GM23248 (cell line): ENCODE measurements at regions not wholly inside any gene's neighbourhood (a gene's known extent, or its start where the extent isn't known, plus 50 kb on each side); places are given as distances from the start of the nearest gene placed in this dataset.

ENCODE experiments used
- DNase-seq: peaks from one replicate; pipeline ENCODE4 v3.0.0-alpha.2; 2015
- H2AFZ ChIP-seq: fragments of 200-600 bp; sonication (generic); 2 replicates; pipeline ENCODE4 v1.6.1; 2016; ENCODE audit warnings: antibody characterized with exemption
- H3F3A ChIP-seq: fragments of 200-600 bp; sonication (generic); 2 replicates; pipeline ENCODE4 v1.6.1; 2016; ENCODE audit warnings: mild to moderate bottlenecking, antibody characterized with exemption, mixed run types; ENCODE audit not compliant: insufficient read depth
- H3K27ac ChIP-seq: fragments of 200-600 bp; sonication (generic); 2 replicates; pipeline ENCODE4 v1.5.1; 2016; ENCODE audit warnings: mild to moderate bottlenecking
- H3K27me3 ChIP-seq: fragments of 200-600 bp; sonication (generic); replicated peaks from 2 replicates; pipeline ENCODE4 v1.6.1; 2016; ENCODE audit warnings: mild to moderate bottlenecking; ENCODE audit not compliant: insufficient read depth
- H3K36me3 ChIP-seq: fragments of 200-600 bp; sonication (generic); 2 replicates; pipeline ENCODE4 v1.6.1; 2016; ENCODE audit warnings: low read depth, mild to moderate bottlenecking
- H3K4me1 ChIP-seq: fragments of 200-600 bp; sonication (generic); 2 replicates; pipeline ENCODE4 v1.6.1; 2016; ENCODE audit warnings: mild to moderate bottlenecking; ENCODE audit not compliant: insufficient read depth
- H3K4me2 ChIP-seq: fragments of 200-600 bp; sonication (generic); one replicate; pipeline ENCODE4 v1.6.1; 2016; ENCODE audit warnings: mild to moderate bottlenecking; ENCODE audit not compliant: unreplicated experiment
- H3K4me3 ChIP-seq: fragments of 200-600 bp; sonication (generic); 2 replicates; pipeline ENCODE4 v1.5.1; 2016; ENCODE audit warnings: mild to moderate bottlenecking
- H3K79me2 ChIP-seq: fragments of 200-600 bp; sonication (generic); 2 replicates; pipeline ENCODE4 v1.6.1; 2016; ENCODE audit warnings: mild to moderate bottlenecking; ENCODE audit not compliant: insufficient read depth
- H3K9ac ChIP-seq: fragments of 200-600 bp; sonication (generic); 2 replicates; pipeline ENCODE4 v1.6.1; 2016; ENCODE audit warnings: mild to moderate bottlenecking
- H3K9me2 ChIP-seq: fragments of 200-600 bp; sonication (generic); 2 replicates; pipeline ENCODE4 v1.6.1; 2016; ENCODE audit warnings: mixed run types, mild to moderate bottlenecking, moderate library complexity; ENCODE audit not compliant: insufficient read depth
- H3K9me3 ChIP-seq: fragments of 200-600 bp; sonication (generic); one replicate; pipeline ENCODE4 v1.6.1; 2017; ENCODE audit warnings: low read depth
- H4K20me1 ChIP-seq: fragments of 200-600 bp; sonication (generic); 2 replicates; pipeline ENCODE4 v1.6.0; 2016; ENCODE audit not compliant: insufficient read depth
- EZH2 ChIP-seq: fragments of 200-600 bp; sonication (generic); IDR thresholded peaks from 2 replicates; pipeline ENCODE4 v1.6.1; 2018; ENCODE audit warnings: antibody characterized with exemption, mild to moderate bottlenecking; ENCODE audit not compliant: insufficient read depth, poor library complexity, severe bottlenecking
- EZH2phosphoT487 ChIP-seq: fragments of 200-600 bp; sonication (generic); IDR thresholded peaks from 2 replicates; pipeline ENCODE4 v1.6.1; 2018; ENCODE audit warnings: antibody characterized with exemption, moderate library complexity, mild to moderate bottlenecking, low read depth; ENCODE audit not compliant: insufficient read depth
- WGBS, 2 experiments: methylation state at CpG; one replicate each; pipeline ENCODE4 v1.1.6; 2015 to 2017; ENCODE audit warnings: low lambda C conversion rate in 2 of 2, low coverage in 1 of 2; ENCODE audit errors: missing lambda C conversion rate in 2 of 2; 5-methylcytosine and 5-hydroxymethylcytosine counted together
- in situ Hi-C: fragments of 300-500 bp; cut with MboI; formaldehyde crosslinking; loops from 2 replicates; pipeline ENCODE4 v1.15.0; 2020

DNA sequence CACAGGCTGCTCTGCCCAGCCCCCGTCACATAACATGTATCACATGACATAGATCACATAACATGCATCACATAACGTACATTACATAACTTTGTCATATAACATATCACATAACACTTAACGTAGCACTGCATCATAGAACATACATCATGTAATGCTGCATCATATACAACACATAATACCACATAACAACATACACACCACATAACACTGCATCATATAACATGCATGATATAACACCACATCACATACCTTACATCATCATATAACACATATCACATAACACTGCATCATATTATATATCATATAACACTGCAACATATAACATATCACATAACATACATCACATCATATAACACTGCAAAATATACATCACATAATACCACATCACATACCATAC is 83.8 kb downstream of the AXIN2 start:
- no peak overlapping the region for H3K27ac ChIP-seq
- no peaks in the 10 kb centered on the region for H3K36me3 ChIP-seq
- H3K4me2 ChIP-seq: no peak overlapping the region
- H3K27me3 ChIP-seq: peaks cover 4% of the 10 kb centered on the region
- DNase-seq: no peak
- H3K4me3 ChIP-seq: no peak overlapping the region
- no peaks in the 10 kb centered on the region for H3K79me2 ChIP-seq
- H3K9ac ChIP-seq: no peak overlapping the region
- 0 out of 2 replicates have a peak, but pooled peaks cover 7% of the 10 kb centered on the region for H3F3A ChIP-seq
- WGBS, 2 experiments: 64 to 70% methylated on average over 3 of the region's 3 CpGs
- H3K9me3 ChIP-seq: no peaks in the 10 kb centered on the region
- no peaks in the 10 kb centered on the region for H4K20me1 ChIP-seq
- TF ChIP-seq EZH2: no peak
- TF ChIP-seq EZH2phosphoT487: no peak
- no peaks in the 10 kb centered on the region for H3K9me2 ChIP-seq
- in situ Hi-C loops: no loop called here
- H3K4me1 ChIP-seq: peaks cover 8% of the 10 kb centered on the region
- H2AFZ ChIP-seq: no peak overlapping the region

DNA sequence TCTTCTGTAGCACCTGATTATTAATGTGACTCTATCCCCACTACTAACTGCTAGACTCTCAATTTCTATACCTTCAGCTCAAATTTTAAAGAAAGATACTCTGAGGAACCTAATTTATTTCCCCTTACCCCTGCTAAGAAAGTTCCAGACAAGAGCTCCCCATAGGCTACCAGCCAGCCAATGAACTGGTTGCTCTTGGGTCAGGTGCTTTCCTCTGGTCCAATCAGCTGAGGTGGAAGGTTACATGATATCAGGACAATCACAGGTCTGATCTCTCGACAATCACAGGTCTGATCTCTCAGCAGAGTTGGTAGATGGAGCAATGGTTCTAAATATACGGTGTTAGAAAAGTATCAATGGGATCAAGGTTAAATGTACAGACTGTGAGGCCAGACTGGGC is 86.8 kb downstream of the AXIN2 start:
- no peak for DNase-seq
- 67 to 73% methylated on average over 2 of the region's 2 CpGs for WGBS, 2 experiments

GRCh38 chr17:65473985-65474384 is 87.5 kb downstream of the AXIN2 start:
- Histone ChIP-seq H3K4me1 (peaks cover 8% of the 10 kb centered on the region), H4K20me1 (no peaks in the 10 kb centered on the region), H3K4me3 (no peak overlapping the region), H3K27ac (no peak overlapping the region), H3K9ac (no peak overlapping the region), H3K4me2 (no peak overlapping the region), H3K9me3 (no peaks in the 10 kb centered on the region), H3F3A (0 out of 2 replicates have a peak, but pooled peaks cover 8% of the 10 kb centered on the region), H3K36me3 (no peaks in the 10 kb centered on the region), H3K27me3 (peaks cover 7% of the 10 kb centered on the region), H3K9me2 (no peaks in the 10 kb centered on the region), H2AFZ (no peak overlapping the region), H3K79me2 (no peaks in the 10 kb centered on the region)
- in situ Hi-C loops: no loop called here
- DNase-seq: no peak
- no peak for TF ChIP-seq EZH2
- no peak for TF ChIP-seq EZH2phosphoT487

More for the DNA sequence above, 86.8 kb downstream of the AXIN2 start:
- H3K27ac ChIP-seq: no peak overlapping the region
- H3K4me1 ChIP-seq: peaks cover 8% of the 10 kb centered on the region
- peaks cover 7% of the 10 kb centered on the region for H3K27me3 ChIP-seq
- 0 out of 2 replicates have a peak, but pooled peaks cover 8% of the 10 kb centered on the region for H3F3A ChIP-seq
- no peaks in the 10 kb centered on the region for H3K9me2 ChIP-seq
- no peak for TF ChIP-seq EZH2phosphoT487
- no peak for TF ChIP-seq EZH2
- H3K9ac ChIP-seq: no peak overlapping the region
- H3K9me3 ChIP-seq: no peaks in the 10 kb centered on the region
- no peaks in the 10 kb centered on the region for H3K79me2 ChIP-seq
- H3K36me3 ChIP-seq: no peaks in the 10 kb centered on the region
- H2AFZ ChIP-seq: no peak overlapping the region
- H4K20me1 ChIP-seq: no peaks in the 10 kb centered on the region
- in situ Hi-C loops: no loop called here
- H3K4me3 ChIP-seq: no peak overlapping the region
- no peak overlapping the region for H3K4me2 ChIP-seq

DNA sequence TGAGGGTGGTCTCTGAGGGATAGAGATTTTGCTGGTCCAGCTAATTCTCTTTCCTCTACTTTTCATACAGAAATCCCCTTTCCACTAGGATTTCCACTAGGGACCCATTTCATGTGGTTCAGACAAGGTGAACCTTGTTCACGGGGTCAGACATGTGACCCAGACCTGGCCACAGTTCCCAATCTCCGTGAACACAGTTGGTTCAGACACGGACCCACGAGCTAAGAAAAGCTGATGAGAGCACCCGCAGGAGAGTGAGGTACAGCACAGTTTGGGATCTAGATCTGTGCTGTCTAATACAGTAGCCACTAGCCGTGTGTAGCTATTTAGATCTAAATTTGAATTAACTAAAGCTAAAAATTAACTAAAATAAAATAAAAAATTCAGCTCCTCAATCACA is 88.1 kb downstream of the AXIN2 start:
- H3K79me2 ChIP-seq: no peaks in the 10 kb centered on the region
- H3K9me2 ChIP-seq: no peaks in the 10 kb centered on the region
- H3K4me1 ChIP-seq: peaks cover 8% of the 10 kb centered on the region
- in situ Hi-C loops: no loop called here
- peaks cover 7% of the 10 kb centered on the region for H3K27me3 ChIP-seq
- no peaks in the 10 kb centered on the region for H3K36me3 ChIP-seq
- H3K4me2 ChIP-seq: no peak overlapping the region
- H2AFZ ChIP-seq: no peak overlapping the region
- DNase-seq: no peak
- no peak overlapping the region for H3K27ac ChIP-seq
- no peaks in the 10 kb centered on the region for H4K20me1 ChIP-seq
- WGBS, 2 experiments: 63 to 69% methylated on average over 6 of the region's 6 CpGs
- TF ChIP-seq EZH2phosphoT487 (no peak), EZH2 (no peak)
- no peak overlapping the region for H3K4me3 ChIP-seq
- H3K9me3 ChIP-seq: no peaks in the 10 kb centered on the region
- 0 out of 2 replicates have a peak, but pooled peaks cover 8% of the 10 kb centered on the region for H3F3A ChIP-seq
- no peak overlapping the region for H3K9ac ChIP-seq

DNA sequence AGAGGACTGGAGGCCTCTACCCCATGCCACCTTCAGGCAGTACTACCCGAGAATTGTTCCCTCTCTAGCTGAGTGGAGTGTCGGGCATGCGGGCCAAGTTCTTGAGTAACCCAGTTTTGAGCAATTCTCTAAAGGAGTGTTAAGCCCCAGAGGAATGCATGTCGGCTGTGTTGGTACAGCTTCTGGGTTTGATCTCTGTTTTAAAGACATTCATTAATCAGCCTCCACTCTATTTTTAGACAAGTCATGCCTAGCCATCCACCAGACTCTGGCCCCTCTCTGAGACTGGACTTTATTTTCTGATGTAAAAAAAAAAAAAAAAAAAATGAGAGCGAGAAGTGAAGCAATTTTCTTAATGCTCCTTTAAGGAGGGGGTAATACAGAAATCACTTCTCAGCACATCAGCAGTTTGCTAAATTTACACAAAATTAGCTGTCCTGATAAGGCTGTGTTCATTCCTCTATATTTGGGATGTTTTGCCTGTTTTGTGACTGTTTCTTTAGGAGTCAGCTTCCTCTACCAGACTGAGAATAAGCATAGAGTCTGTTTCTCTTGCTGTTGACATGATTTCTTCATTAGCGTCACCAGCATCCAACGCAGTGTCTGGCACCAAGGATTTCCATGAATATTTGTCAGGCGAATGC is 88.7 kb downstream of the AXIN2 start:
- WGBS, 2 experiments: 15 to 18% methylated on average over 8 of the region's 8 CpGs
- Histone ChIP-seq H3K9me2 (no peaks in the 10 kb centered on the region), H2AFZ (no peak overlapping the region), H3K4me1 (peaks cover 8% of the 10 kb centered on the region), H3K27ac (0 out of 2 replicates have a peak overlapping the region, but pooled peaks have one; percentile 14), H3F3A (0 out of 2 replicates have a peak, but pooled peaks cover 8% of the 10 kb centered on the region), H4K20me1 (no peaks in the 10 kb centered on the region), H3K79me2 (no peaks in the 10 kb centered on the region), H3K36me3 (no peaks in the 10 kb centered on the region), H3K9ac (no peak overlapping the region), H3K4me3 (no peak overlapping the region), H3K27me3 (peaks cover 7% of the 10 kb centered on the region), H3K4me2 (no peak overlapping the region), H3K9me3 (no peaks in the 10 kb centered on the region)
- in situ Hi-C loops: no loop called here
- DNase-seq: peak; percentile 85
- TF ChIP-seq EZH2 (no peak), EZH2phosphoT487 (0 out of 2 replicates have a peak, but pooled peaks have one; percentile 18)
